GM13976 (cell line): ENCODE measurements at regions not wholly inside any gene's neighbourhood (a gene's known extent, or its start where the extent isn't known, plus 50 kb on each side); places are given as distances from the start of the nearest gene placed in this dataset.

Source experiments
- DNase-seq: peaks from one replicate; pipeline ENCODE4 v3.0.0; 2012; ENCODE audit warnings: low spot score
- CTCF ChIP-seq: IDR thresholded peaks from 2 replicates; pipeline ENCODE4 v1.5.1; 2012; ENCODE audit warnings: borderline replicate concordance, mild to moderate bottlenecking; ENCODE audit not compliant: insufficient read depth; ENCODE audit errors: extremely low read depth, missing control alignments, control extremely low read depth
- in situ Hi-C: fragments of 300-500 bp; cut with MboI; formaldehyde crosslinking; loops from one replicate; pipeline ENCODE4 v1.12.0; 2022; ENCODE audit warnings: low sequenced_read_pairs, mixed read lengths, inconsistent platforms; ENCODE audit not compliant: unreplicated experiment

GRCh38 chr10:24027107-24027506, 181.8 kb upstream of the KIAA1217 start:
- no peak for DNase-seq
- in situ Hi-C loops, result no loop called here

GRCh38 chr10:24034571-24034970, 174.4 kb upstream of the KIAA1217 start:
- in situ Hi-C loops, result no loop called here
- no peak for TF ChIP-seq CTCF
- DNase-seq, result no peak

More at GRCh38 chr10:24027107-24027506, 181.8 kb upstream of the KIAA1217 start:
- TF ChIP-seq CTCF, result no peak

- DNase-seq, result no peak
- in situ Hi-C loops, result no loop called here
- TF ChIP-seq CTCF, result no peak
Observed at GRCh38 chr10:24035761-24036160, 173.2 kb upstream of the KIAA1217 start.

DNA sequence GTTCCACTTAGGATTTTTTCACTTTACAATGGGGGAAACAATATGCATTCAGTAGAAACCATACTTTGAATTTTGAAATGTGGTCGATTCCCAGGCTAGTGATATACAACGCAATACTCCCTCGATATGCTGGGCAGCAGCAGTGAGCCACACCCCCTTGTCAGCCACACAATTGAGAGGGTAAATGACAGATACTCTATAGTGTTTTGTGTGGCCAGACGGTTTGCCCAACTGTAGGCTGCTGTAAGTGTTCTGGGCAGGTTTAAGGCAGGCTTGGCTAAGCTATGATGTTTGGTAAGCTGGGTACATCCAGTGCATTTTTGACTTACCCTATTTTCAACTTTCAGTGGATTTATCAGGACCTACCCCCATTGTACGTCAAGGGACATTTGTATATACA, 169.6 kb upstream of the KIAA1217 start:
- in situ Hi-C loops, result no loop called here
- DNase-seq, result no peak
- no peak for TF ChIP-seq CTCF

DNA sequence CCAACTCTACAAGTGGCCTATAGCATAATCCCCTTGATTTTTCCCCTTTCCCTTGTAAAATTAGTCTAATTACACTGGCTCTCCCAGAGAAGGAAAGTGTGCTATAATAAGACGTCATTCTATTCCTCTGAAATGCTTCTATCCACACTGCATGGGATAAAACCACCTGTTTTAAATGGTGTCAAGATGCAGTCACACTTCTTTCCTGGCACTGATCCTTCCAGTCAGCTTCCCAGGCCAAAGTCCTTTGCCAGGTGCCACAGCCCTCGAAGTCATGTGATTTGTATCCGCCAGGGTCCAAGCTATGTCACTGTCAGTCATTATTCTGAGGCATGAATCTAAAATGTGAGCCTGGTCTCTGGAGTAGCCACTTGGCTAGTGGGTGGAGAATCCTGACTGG, 169.0 kb upstream of the KIAA1217 start:
- in situ Hi-C loops, result no loop called here
- no peak for DNase-seq
- TF ChIP-seq CTCF, result no peak

- no peak for DNase-seq
- TF ChIP-seq CTCF, result no peak
- in situ Hi-C loops, result no loop called here
Observed at GRCh38 chr10:24041034-24041433, 167.9 kb upstream of the KIAA1217 start.

GRCh38 chr10:24041834-24042233, 167.1 kb upstream of the KIAA1217 start:
- in situ Hi-C loops, result no loop called here
- no peak for TF ChIP-seq CTCF
- no peak for DNase-seq
